ENCODE measurements at regions not wholly inside any gene's neighbourhood (a gene's known extent, or its start where the extent isn't known, plus 50 kb on each side); places are given as distances from the start of the nearest gene placed in this dataset.

- DNase-seq (ENCODE audit: low spot score), result no peak
- no peak for ATAC-seq (ENCODE audit: insufficient number of reproducible peaks, low FRiP score, low read depth)
- no peak for TF ChIP-seq CTCF (IDR thresholded peaks at IDR 0.05)
- no peak overlapping the region for H3K4me3 ChIP-seq
- H3K36me3 ChIP-seq, result no peaks in the 10 kb centered on the region
- no peaks in the 10 kb centered on the region for H3K4me1 ChIP-seq (ENCODE audit: control insufficient read depth in 1 of 2, low read depth in 2 of 2)
- H3K27me3 ChIP-seq (replicated peaks; ENCODE audit: insufficient read depth), result no peaks in the 10 kb centered on the region
- H3K27ac ChIP-seq, result no peak overlapping the region
- no peaks in the 10 kb centered on the region for H3K9me3 ChIP-seq
Measured at GRCh38 chr2:234834228-234834923, 117.4 kb upstream of the SH3BP4 start.

GRCh38 chr2:234830853-234831252 lies 121.0 kb upstream of the SH3BP4 start:
- Histone ChIP-seq H3K27ac (no peak overlapping the region), H3K27me3 (replicated peaks; ENCODE audit: insufficient read depth) (no peaks in the 10 kb centered on the region), H3K36me3 (no peaks in the 10 kb centered on the region), H3K4me1 (ENCODE audit: control insufficient read depth in 1 of 2, low read depth in 2 of 2) (no peaks in the 10 kb centered on the region), H3K4me3 (no peak overlapping the region), H3K9me3 (no peaks in the 10 kb centered on the region)
- ATAC-seq (ENCODE audit: insufficient number of reproducible peaks, low FRiP score, low read depth), result no peak
- no peak for DNase-seq (ENCODE audit: low spot score)
- no peak for TF ChIP-seq CTCF (IDR thresholded peaks at IDR 0.05)

GRCh38 chr2:234829074-234829455 lies 122.8 kb upstream of the SH3BP4 start:
- no peak for DNase-seq (ENCODE audit: low spot score)
- no peaks in the 10 kb centered on the region for H3K4me1 ChIP-seq (ENCODE audit: control insufficient read depth in 1 of 2, low read depth in 2 of 2)
- H3K27me3 ChIP-seq (replicated peaks; ENCODE audit: insufficient read depth), result no peaks in the 10 kb centered on the region
- no peak overlapping the region for H3K4me3 ChIP-seq
- no peak overlapping the region for H3K27ac ChIP-seq
- ATAC-seq (ENCODE audit: insufficient number of reproducible peaks, low FRiP score, low read depth), result no peak
- H3K9me3 ChIP-seq, result no peaks in the 10 kb centered on the region
- no peaks in the 10 kb centered on the region for H3K36me3 ChIP-seq
- TF ChIP-seq CTCF (IDR thresholded peaks at IDR 0.05), result no peak

- H3K4me3 ChIP-seq, result no peak overlapping the region
- H3K27me3 ChIP-seq (replicated peaks; ENCODE audit: insufficient read depth), result no peaks in the 10 kb centered on the region
- peaks cover 0 to 2% of the 10 kb centered on the region in 2 donors for H3K4me1 ChIP-seq (ENCODE audit: control insufficient read depth in 1 of 2, low read depth in 2 of 2)
- ATAC-seq (ENCODE audit: insufficient number of reproducible peaks, low FRiP score, low read depth) (no peak), DNase-seq (ENCODE audit: low spot score) (no peak)
- H3K9me3 ChIP-seq, result no peaks in the 10 kb centered on the region
- H3K36me3 ChIP-seq, result no peaks in the 10 kb centered on the region
- H3K27ac ChIP-seq, result no peak overlapping the region
- no peak for TF ChIP-seq CTCF (IDR thresholded peaks at IDR 0.05)
Measured at GRCh38 chr2:234828382-234829073, 123.3 kb upstream of the SH3BP4 start.

- H3K36me3 ChIP-seq, result no peaks in the 10 kb centered on the region
- no peaks in the 10 kb centered on the region for H3K9me3 ChIP-seq
- no peak overlapping the region for H3K4me3 ChIP-seq
- no peak for DNase-seq (ENCODE audit: low spot score)
- H3K27ac ChIP-seq, result no peak overlapping the region
- ATAC-seq (ENCODE audit: insufficient number of reproducible peaks, low FRiP score, low read depth), result no peak
- H3K27me3 ChIP-seq (replicated peaks; ENCODE audit: insufficient read depth), result no peaks in the 10 kb centered on the region
- H3K4me1 ChIP-seq (ENCODE audit: control insufficient read depth in 1 of 2, low read depth in 2 of 2), result peaks cover 0 to 6% of the 10 kb centered on the region in 2 donors
- TF ChIP-seq CTCF (IDR thresholded peaks at IDR 0.05), result no peak
Measured at GRCh38 chr2:234827096-234827860, 124.5 kb upstream of the SH3BP4 start.
